Activated CD8-positive, alpha-beta memory T cell treated with anti-CD3 and anti-CD28 coated beads for 48 hours (primary cell): ENCODE measurements at regions not wholly inside any gene's neighbourhood (a gene's known extent, or its start where the extent isn't known, plus 50 kb on each side); places are given as distances from the start of the nearest gene placed in this dataset.
"Not testable (repeated sequence)": the region's sequence is repeated elsewhere in the genome, so short reads cannot be mapped to it uniquely, and the experiment has no call there.

Source experiments
- DNase-seq, 3 experiments: peaks; one replicate each; pipeline ENCODE4 v3.0.0-alpha.2; 2020; ENCODE audit warnings: low read depth in 2 of 3, low spot score in 2 of 3

DNA sequence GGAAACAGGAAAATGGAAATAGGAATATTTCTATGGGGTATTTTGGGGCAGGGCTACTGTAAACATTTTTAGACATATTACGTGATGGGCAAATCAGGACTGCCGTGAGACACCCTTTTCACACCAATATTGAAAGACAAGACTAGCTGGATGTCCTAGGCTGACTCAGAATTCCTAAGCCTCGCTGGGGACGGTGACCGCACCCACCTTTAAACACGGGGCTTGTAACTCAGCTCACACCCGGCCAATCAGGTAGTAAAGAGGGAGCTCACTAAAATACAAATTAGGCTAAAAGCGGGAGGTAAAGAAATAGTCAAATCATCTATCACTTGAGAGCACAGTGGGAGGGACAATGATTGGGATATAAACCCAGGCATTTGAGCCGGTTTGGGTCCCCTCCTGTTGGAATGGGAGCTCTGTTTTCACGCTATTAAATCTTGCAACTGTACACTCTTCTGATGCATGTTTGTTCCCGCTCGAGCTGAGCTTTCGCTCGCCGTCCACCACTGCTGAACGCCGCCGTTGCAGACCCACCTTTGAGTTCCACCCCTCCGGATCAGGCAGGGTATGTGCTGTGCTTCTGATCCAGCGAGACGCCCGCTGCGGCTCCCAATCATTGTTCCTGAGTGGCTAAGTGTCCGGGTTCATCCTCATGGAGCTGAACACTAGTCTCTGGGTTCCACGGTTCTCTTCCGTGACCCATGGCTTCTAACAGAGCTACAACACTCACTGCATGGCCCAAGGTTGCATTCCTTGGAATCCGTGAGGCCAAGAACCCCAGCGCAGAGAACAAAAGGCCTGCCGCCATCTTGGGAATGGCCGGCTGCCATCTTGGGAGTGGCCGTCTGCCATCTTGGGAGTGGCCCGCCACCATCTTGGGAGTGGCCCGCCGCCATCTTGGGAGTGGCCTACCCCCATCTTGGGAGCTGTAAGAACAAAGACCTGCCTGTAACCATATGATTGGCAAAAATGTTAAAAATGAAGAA, 152.6 kb downstream of the CRLF2 start:
- no peak for DNase-seq

DNA sequence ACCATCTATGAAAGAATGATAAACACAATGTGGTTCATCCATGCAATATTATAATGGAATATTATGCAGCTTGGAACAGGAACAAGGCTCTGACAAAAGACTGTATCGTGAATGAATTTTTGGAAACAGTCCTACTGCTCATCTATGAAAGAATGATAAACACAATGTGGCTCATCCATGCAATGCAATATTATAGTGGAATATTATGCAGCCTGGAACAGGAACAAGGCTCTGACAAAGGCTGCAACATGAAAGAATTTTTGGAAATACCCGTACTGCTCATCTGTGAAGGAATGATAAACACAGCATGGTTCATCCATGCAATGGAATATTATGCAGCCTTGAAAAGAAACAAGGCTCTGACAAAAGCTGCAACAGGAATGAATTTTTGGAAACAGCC, 158.8 kb downstream of the CRLF2 start:
- not testable (repeated sequence) for DNase-seq

DNA sequence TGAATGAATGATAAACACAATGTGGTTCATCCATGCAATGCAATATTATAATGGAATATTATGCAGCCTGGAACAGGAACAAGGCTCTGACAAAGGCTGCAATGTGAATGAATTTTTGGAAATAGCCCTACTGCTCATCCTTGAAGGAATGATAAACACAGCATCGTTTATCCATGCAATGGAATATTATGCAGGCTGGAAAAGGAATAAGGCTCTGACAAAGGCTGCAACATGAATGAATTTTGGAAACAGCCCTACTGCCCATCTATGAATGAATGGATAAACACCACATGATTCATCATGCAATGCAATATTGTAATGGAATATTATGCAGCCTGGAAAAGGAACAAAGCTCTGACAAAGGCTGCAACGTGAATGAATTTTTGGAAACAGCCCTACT, 159.4 kb downstream of the CRLF2 start:
- no peak for DNase-seq

DNA sequence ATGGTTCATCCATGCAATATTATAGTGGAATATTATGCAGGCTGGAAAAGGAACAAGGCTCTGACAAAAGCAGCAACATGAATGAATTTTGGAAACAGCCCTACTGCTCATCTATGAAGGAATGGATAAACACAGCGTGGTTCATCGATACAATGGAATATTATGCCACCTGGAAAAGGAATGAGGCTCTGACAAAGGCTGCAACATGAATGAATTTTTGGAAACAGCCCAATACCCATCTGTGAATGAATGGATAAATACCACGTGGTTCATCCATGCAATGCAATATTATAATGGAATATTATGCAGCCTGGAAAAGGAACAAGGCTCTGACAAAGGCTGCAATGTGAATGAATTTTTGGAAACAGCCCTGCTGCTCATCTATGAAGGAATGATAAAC, 160.4 kb downstream of the CRLF2 start:
- no peak for DNase-seq

DNA sequence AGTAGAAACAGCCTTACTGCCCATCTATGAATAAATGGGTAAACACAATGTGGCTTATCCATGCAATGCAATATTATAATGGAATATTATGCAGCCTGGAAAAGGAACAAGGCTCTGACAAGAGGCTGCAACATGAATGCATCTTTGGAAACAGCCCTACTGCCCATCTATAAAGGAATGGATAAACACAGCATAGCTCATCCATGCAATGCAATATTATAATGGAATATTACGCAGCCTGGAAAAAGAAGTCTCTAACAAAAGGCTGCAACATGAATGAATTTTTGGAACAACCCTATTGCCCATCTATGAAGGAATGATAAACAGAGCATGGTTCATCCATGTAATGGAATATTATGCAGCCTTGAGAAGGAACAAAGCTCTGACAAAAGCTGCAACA, 161.0 kb downstream of the CRLF2 start:
- DNase-seq: no peak

DNA sequence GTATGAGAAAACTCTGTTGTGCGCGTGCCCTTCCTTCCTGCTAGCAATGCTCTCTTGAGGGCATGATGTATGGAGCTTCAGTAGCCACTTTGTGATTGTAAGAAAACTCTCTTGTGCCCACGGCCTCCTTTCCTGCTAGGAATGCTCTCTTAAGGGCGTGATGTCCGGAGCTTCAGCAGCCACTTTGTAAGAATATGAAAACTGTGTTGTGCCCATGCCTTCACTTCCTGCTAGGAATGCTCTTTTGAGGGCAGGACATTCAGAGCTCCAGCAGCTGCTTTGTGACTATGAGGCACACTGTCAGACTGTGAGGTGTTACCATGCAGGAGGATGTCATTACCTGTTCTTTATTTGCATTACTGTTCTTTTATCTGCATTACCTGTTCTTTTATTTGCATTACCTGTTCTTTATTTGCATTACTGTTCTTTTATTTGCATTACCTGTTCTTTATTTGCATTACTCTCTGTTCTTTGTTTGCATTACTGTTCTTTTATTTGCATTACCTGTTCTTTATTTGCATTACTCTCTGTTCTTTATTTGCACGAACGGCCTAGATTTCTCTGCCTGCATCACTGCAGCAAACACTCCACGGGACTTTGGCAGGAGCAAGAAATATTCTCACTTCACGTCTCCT, 166.7 kb downstream of the CRLF2 start:
- DNase-seq: no peak

DNA sequence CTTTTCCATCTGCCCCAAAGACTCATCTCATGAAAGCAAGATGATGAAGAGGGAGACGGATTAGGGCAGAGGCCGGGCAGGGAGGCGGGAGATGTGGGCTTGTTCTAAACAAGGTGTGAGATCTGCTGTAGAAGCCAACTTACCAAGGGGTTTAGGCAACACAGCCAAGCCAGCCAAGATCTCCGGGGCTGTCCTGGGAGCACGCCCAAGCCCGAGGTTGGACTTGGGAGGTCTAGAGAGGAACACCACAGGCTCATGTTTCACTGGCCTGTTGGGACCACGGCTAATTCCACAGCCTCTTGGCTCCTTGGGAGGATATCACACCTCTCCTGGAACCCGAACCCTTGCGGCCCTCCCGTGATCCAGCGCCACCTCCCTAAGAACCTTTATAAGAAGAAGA, 171.4 kb downstream of the CRLF2 start:
- DNase-seq: no peak

DNA sequence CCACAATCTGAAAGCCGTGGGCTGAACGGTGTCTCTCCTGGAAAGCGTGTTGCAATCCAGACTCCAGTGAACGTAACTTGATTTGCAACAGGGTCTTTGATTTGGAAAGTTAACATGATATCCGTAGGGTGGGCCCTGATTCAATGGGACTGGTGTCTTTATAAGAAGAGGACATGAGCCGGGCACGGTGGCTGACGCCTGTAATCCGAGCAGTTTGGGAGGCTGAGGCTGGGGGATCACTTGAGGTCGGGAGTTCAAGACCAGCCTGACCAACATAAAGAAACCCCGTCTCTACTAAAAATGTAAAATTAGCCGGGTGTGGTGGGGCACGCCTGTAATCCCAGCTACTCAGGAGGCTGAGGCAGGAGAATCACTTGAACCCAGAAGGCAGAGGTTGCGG, 176.5 kb downstream of the CRLF2 start:
- DNase-seq: not testable (repeated sequence)

DNA sequence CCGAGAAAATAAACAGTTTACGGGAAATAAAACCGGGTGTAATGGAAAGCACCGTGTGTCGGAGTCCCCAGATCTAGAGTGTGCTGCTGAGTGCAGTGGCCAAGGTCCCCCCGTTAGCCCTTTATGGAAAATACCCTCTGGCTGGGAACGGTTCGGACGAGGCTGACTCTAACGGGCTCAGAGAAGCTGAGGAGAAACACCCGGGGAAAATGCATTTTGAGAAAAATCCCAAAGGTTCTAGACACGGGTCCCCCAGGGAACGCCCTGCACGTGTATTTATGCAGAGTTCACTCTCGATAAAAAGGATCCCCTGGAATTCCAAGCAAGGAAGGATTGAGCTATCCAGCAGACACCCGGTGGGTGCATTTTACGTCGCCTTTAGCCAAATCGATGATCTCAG, 177.2 kb downstream of the CRLF2 start:
- DNase-seq: no peak

DNA sequence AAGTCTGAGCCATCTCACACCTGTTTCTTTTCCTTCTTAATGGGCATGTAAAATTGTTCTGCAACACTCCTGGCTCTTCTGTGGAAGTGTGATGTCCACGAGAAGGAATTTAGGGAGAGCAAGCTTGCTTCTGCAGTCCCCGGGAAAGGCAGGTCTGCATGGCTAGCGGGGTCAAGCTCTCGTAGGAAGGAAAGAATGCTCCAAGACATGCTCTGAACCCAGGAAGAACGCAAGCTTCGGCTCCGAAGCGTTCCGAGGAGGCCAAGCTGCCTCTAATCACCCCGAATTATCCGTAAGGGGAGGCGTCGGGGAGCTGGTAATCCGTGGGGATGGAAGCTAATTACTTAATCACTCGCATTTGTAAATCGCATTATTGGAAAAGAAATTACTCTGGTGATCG, 177.7 kb downstream of the CRLF2 start:
- DNase-seq: no peak

DNA sequence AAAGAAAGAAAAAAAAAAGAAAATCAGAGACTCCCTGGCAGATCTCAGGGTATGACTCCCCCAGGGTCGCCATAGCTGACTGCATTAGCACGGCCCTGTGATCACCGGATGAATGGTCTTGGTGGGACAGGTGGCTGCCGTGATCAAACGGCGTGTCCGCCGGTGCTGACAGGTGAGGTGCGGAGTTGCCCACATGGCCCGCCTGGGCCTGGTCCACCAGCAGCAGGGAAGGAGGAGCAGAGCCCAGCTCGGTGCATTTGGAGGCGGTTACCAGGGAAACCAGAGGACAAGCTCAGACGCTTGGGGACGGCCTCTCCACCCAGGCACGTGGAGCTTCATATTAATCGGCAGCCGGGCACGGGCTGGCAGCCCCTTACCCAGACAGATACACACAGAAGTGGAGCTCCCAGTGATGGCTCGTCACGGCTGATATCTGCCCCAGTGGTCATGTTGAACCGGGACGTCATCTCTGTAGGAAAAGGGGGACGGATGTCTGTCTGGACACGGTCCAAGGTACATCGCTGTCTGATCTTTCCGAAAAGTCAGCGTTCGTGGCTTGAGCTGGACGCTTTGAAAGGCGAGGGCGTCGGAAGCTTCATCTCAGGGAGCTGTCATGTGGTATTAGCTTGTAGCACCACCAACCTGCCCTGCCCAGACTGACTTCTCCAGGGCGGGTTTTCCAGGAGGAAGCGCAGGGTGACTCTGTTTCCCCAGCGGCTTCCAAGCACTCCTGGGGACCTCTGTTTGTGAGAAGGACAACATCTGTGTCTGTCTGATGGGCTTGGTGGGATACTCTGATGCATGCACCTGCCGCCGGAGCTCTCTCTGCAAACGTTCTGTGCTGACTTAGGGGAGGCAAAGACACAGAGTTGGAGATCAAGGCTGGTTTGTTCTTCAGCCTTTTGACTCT, 180.7 kb downstream of the CRLF2 start:
- no peak for DNase-seq

DNA sequence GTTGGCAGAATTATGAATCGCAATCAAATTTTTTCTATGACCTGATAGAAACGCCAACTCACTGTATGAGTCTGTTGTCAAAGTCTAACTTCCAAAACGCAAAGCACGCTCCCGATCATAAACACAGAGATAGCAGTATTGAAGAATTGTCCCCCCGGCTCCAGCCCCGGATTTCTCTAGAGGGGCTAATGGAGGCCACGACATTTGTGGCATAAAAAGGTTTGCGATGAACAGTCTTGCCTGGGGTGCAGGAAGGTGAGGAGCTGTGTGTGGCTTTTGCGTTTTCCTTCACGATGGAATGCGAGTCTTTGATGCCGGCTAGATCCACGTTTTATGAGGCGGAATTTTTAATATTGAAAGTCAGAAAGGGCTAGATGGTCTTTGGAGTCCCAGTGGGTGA, 183.0 kb downstream of the CRLF2 start:
- DNase-seq: no peak

DNA sequence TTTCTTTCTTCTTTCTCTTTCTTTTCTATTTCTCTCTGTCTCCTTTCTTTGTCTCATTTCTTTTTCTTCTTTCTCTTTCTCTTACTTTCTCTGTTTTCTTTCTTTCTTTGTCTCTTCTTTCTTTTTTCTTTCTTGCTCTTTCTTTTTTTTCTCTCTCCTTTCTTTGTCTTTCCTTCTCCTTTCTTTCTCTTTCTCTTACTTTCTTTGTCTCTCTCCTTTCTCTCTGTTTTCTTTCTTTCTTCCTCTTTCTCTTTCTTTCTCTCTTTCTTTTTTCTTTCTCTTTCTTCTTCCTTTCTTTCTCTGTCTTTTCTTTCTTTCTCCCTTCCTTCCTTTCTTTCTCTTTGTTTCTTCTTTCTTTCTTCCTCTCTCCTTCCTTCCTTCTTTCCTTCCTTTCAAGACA, 184.8 kb downstream of the CRLF2 start:
- no peak for DNase-seq

DNA sequence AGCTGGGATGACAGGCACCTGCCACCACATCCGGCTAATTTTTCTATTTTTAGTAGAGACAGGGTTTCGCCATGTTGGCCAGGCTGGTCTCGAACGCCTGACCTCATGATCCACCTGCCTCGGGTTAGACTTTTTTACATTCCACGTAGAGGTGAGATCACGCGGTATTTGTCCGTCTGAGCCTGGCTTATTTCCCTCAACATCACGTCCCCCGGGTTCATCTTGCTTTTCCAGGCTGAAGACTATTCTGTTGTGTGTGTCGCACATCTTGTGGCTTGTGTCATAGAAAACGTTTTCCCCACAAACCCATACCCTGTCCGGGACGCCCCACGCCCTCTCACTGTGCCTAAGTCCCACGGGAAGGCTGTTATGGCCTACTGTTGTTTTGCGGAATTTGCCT, 185.3 kb downstream of the CRLF2 start:
- no peak for DNase-seq

DNA sequence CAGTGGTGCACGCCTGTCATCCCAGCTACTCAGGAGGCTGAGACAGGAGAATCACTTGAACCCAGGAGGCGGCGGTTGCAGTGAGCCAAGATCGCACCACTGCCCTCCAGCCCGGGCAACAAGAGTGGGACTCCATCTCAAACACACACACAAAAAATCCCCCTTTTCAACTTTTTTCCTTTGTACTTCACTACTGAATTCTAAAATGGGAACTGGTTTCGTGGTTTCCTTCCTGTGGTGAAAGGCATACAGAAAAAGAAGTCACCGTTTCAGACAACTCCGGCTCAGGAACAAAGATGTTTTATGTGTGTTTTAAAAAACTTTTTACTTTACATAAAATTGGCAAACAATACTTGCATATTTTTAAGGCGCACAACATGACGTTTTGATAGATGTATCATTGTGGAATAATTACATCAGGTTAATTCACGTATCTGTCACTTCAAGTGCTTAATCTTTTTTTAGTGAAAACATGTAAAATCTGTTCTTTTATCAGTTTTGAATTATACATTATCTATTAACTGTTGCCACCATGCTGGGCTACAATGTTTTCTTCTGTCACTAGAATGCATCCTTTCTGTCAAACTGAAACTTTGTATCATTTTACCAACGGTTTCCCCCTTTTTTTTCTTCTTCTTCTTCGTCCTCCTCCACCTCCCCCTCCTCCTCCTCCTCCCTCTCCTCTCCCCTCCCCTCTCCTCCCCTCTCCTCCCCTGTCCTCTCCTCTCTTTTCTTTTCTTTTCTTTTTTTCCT, 186.0 kb downstream of the CRLF2 start:
- no peak for DNase-seq

DNA sequence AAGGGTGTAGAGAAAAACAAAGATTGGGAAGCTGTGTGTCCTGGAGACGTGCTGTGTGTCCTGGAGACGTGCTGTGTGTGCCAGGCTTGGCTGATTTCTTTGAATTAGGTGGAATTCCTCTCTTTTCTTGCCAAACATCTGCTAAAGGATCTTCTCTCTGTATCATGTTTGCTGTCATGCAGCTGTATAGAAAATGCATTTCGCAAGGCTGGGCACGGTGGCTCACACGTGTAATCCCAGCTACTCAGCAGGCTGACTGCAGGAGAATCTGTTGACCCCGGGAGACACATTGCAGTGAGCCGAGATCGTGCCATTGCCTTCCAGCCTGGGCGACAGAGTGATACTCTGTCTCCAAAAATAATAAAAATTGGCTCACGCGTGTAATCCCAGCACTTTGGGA, 187.0 kb downstream of the CRLF2 start:
- no peak for DNase-seq

DNA sequence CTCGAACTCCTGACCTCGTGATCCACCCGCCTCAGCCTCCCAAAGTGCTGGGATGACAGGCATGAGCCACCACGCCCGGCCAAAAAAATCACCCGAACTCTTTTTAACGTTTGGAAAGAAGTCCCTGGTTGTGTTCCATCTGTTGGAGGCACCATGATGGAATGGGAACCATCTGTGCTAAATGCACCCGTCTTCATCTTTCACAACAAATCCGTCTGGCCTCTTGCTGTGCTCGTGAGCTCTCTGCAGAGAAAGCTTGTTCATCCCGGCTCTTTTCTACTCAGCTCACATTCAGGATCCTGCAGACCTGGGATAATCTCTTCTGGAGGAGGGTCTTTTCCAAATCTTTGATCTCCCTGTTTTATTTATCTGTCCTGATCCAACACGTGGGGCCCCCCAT, 188.8 kb downstream of the CRLF2 start:
- DNase-seq: no peak

DNA sequence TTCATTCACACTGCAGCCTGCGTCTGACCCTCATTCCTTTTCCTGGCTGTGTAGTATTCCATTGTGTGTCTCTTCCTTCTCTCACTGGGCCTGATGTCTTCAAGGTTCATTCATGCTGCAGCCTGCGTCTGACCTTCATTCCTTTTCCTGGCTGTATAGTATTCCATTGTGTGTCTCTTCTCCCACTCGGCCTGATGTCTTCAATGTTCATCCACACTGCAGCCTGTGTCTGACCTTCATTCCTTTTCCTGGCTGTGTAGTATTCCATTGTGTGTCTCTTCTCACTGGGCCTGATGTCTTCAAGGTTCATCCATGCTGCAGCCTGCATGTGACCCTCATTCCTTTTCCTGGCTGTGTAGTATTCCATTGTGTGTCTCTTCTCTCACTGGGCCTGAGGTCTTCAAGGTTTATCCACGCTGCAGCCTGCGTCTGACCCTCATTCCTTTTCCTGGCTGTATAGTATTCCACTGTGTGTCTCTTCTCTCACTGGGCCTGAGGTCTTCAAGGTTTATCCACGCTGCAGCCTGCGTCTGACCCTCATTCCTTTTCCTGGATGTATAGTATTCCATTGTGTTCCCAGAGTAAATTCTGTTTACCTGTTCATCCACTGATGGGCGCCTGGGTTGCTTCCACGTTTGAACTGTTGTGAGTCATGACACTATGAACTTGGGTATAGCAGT, 191.0 kb downstream of the CRLF2 start:
- not testable (repeated sequence) for DNase-seq

DNA sequence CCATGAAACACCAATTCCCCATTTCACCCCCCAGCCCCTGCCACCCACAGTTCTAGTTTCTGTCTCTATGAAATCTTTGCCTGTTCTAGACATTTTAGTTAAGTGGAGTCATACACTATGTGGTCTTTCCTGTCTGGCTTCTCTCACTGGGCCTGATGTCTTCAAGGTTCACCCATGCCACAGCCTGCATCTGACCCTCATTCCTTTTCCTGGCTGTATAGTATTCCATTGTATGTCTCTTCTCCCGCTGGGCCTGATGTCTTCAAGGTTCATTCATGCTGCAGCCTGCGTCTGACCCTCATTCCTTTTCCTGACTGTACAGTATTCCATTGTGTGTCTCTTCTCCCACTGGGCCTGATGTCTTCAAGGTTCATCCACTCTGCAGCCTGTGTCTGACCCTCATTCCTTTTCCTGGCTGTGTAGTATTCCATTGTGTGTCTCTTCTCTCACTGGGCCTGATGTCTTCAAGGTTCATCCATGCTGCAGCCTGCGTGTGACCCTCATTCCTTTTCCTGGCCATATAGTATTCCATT, 191.7 kb downstream of the CRLF2 start:
- no peak for DNase-seq

DNA sequence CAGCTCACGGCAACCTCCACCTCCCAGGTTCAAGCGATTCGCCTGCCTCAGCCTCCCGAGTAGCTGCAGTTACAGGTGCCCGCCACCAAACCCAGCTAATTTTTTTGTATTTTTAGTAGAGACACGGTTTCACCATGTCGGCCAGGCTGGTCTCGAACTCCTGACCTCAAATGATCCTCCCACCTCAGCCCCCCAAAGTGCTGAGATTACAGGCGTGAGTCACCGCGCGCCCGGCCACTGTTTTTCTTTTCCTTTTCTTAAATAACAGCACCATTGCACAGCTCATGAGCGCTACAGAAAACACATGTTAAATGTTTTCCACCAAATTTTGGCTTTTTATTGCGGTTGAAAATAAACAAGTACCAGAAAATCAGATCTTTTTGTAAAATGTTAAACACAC, 195.5 kb downstream of the CRLF2 start:
- not testable (repeated sequence) for DNase-seq
